ENCODE measurements at regions not wholly inside any gene's neighbourhood (a gene's known extent, or its start where the extent isn't known, plus 50 kb on each side); places are given as distances from the start of the nearest gene placed in this dataset.

DNA sequence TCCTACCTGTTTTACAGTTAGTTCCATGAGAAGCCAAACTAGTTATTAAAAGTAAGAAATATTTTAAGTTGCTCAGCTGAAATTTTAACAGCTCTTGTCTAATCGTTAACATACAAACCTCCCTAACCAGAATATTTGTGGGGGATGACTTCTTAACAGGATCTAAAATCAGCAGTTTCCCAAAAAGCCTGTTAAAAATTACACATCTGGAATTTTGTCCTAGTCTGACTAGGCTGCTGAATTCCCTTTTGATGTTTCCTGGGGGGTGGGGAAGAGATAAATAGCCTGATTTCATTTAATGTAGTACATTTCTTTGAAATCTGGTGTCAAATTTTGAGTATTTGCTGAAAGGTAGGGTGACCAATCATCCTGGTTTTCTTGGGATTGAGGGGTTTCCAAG is 78.8 kb upstream of the ARHGAP29 start:
- TF ChIP-seq, protein P1, sequence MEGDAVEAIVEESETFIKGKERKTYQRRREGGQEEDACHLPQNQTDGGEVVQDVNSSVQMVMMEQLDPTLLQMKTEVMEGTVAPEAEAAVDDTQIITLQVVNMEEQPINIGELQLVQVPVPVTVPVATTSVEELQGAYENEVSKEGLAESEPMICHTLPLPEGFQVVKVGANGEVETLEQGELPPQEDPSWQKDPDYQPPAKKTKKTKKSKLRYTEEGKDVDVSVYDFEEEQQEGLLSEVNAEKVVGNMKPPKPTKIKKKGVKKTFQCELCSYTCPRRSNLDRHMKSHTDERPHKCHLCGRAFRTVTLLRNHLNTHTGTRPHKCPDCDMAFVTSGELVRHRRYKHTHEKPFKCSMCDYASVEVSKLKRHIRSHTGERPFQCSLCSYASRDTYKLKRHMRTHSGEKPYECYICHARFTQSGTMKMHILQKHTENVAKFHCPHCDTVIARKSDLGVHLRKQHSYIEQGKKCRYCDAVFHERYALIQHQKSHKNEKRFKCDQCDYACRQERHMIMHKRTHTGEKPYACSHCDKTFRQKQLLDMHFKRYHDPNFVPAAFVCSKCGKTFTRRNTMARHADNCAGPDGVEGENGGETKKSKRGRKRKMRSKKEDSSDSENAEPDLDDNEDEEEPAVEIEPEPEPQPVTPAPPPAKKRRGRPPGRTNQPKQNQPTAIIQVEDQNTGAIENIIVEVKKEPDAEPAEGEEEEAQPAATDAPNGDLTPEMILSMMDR (IDR thresholded peaks at IDR 0.05 in 8 of 11, conservative IDR thresholded peaks at IDR 0.05 in 3 of 11): no peak
- no peak for TF ChIP-seq POLR2AphosphoS5 (IDR thresholded peaks at IDR 0.05)
